ENCODE measurements at regions not wholly inside any gene's neighbourhood (a gene's known extent, or its start where the extent isn't known, plus 50 kb on each side); places are given as distances from the start of the nearest gene placed in this dataset.

DNA sequence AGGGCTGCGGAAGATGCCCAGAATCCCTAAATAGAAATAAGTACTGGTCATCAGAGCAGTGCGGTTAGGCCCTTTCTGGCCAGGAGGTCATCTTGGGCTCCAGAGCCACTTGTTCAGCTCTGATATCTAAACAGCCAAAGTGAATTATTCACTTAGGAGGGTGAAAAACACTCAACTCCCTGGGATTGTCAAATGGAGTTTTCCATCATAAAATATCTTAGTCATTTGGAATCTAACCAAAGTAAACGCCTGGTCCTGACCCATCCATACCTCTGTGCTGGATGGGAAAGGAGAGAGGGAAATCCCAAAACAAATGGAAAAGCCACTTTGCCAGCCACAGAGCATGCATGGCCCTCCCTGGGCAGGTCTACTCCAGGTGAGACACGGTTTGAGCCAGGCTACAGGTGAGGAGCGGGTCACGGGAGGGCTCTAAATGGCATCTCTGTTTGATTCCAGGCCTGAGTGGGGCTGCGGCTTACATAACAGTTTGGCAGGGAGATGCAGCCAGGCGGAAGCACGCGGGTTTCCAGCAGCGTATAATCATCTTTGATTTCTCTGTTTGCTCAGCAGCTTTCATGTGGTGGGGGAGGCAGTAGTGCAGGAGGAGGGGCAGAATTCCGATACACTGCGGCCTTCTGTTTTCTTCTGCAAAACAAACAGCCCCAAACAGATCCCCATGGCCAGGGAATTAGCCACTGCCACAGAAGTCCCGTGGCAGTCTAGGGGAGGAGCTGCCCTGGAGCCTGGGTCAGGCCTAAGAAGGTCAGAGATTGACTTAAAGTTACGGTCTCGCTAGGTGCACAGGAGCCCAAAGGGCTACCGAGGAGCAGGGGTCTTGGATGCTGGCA lies 59.1 kb upstream of the ZNF648 start (continued):
- no peak for TF ChIP-seq ZNF280D (tag by site-specific recombination; IDR thresholded peaks at IDR 0.05)
- peak; percentile 55; the same call in 1 of the 2 replicates for TF ChIP-seq ZXDB (tag by site-specific recombination; IDR thresholded peaks at IDR 0.05)
- peak; percentile 98 for TF ChIP-seq OSR2 (tag by site-specific recombination; IDR thresholded peaks at IDR 0.05)
- TF ChIP-seq, protein P1, sequence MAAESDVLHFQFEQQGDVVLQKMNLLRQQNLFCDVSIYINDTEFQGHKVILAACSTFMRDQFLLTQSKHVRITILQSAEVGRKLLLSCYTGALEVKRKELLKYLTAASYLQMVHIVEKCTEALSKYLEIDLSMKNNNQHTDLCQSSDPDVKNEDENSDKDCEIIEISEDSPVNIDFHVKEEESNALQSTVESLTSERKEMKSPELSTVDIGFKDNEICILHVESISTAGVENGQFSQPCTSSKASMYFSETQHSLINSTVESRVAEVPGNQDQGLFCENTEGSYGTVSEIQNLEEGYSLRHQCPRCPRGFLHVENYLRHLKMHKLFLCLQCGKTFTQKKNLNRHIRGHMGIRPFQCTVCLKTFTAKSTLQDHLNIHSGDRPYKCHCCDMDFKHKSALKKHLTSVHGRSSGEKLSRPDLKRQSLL (tag by site-specific recombination; IDR thresholded peaks at IDR 0.05) = no peak
- TF ChIP-seq ZNF843 (tag by site-specific recombination; IDR thresholded peaks at IDR 0.05) = peak; percentile 86
- TF ChIP-seq YY1 (tag by site-specific recombination; IDR thresholded peaks at IDR 0.05) = no peak
- TF ChIP-seq ZNF639 (tag by site-specific recombination; IDR thresholded peaks at IDR 0.05) = no peak
- TF ChIP-seq MEIS1 (CRISPR knock-in tag; IDR thresholded peaks at IDR 0.05; ENCODE audit: borderline replicate concordance) = no peak
- TF ChIP-seq SETDB1 (IDR thresholded peaks at IDR 0.05; ENCODE audit: insufficient read length, low read length) = no peak
- TF ChIP-seq, protein P2, sequence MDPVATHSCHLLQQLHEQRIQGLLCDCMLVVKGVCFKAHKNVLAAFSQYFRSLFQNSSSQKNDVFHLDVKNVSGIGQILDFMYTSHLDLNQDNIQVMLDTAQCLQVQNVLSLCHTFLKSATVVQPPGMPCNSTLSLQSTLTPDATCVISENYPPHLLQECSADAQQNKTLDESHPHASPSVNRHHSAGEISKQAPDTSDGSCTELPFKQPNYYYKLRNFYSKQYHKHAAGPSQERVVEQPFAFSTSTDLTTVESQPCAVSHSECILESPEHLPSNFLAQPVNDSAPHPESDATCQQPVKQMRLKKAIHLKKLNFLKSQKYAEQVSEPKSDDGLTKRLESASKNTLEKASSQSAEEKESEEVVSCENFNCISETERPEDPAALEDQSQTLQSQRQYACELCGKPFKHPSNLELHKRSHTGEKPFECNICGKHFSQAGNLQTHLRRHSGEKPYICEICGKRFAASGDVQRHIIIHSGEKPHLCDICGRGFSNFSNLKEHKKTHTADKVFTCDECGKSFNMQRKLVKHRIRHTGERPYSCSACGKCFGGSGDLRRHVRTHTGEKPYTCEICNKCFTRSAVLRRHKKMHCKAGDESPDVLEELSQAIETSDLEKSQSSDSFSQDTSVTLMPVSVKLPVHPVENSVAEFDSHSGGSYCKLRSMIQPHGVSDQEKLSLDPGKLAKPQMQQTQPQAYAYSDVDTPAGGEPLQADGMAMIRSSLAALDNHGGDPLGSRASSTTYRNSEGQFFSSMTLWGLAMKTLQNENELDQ (tag by site-specific recombination; IDR thresholded peaks at IDR 0.05; ENCODE audit: low read depth) = no peak
- no peak for TF ChIP-seq ZNF449 (tag by site-specific recombination; IDR thresholded peaks at IDR 0.05)
- no peak for TF ChIP-seq ZNF335 (tag by site-specific recombination; conservative IDR thresholded peaks at IDR 0.05)
- TF ChIP-seq ZNF473 (tag by site-specific recombination; IDR thresholded peaks at IDR 0.05) = no peak
- no peak for TF ChIP-seq ZNF548 (tag by site-specific recombination; IDR thresholded peaks at IDR 0.05)
- TF ChIP-seq SCRT2 (tag by site-specific recombination; IDR thresholded peaks at IDR 0.05) = peak; percentile 77
- no peak for TF ChIP-seq IKZF3 (tag by site-specific recombination; IDR thresholded peaks at IDR 0.05)
- TF ChIP-seq ZNF169 (tag by site-specific recombination; IDR thresholded peaks at IDR 0.05) = no peak
- peak; percentile 66 for TF ChIP-seq ZBTB21 (tag by site-specific recombination; IDR thresholded peaks at IDR 0.05)
- TF ChIP-seq HOXA7 (CRISPR knock-in tag; IDR thresholded peaks at IDR 0.05; ENCODE audit: borderline replicate concordance) = no peak
- TF ChIP-seq, protein P3, sequence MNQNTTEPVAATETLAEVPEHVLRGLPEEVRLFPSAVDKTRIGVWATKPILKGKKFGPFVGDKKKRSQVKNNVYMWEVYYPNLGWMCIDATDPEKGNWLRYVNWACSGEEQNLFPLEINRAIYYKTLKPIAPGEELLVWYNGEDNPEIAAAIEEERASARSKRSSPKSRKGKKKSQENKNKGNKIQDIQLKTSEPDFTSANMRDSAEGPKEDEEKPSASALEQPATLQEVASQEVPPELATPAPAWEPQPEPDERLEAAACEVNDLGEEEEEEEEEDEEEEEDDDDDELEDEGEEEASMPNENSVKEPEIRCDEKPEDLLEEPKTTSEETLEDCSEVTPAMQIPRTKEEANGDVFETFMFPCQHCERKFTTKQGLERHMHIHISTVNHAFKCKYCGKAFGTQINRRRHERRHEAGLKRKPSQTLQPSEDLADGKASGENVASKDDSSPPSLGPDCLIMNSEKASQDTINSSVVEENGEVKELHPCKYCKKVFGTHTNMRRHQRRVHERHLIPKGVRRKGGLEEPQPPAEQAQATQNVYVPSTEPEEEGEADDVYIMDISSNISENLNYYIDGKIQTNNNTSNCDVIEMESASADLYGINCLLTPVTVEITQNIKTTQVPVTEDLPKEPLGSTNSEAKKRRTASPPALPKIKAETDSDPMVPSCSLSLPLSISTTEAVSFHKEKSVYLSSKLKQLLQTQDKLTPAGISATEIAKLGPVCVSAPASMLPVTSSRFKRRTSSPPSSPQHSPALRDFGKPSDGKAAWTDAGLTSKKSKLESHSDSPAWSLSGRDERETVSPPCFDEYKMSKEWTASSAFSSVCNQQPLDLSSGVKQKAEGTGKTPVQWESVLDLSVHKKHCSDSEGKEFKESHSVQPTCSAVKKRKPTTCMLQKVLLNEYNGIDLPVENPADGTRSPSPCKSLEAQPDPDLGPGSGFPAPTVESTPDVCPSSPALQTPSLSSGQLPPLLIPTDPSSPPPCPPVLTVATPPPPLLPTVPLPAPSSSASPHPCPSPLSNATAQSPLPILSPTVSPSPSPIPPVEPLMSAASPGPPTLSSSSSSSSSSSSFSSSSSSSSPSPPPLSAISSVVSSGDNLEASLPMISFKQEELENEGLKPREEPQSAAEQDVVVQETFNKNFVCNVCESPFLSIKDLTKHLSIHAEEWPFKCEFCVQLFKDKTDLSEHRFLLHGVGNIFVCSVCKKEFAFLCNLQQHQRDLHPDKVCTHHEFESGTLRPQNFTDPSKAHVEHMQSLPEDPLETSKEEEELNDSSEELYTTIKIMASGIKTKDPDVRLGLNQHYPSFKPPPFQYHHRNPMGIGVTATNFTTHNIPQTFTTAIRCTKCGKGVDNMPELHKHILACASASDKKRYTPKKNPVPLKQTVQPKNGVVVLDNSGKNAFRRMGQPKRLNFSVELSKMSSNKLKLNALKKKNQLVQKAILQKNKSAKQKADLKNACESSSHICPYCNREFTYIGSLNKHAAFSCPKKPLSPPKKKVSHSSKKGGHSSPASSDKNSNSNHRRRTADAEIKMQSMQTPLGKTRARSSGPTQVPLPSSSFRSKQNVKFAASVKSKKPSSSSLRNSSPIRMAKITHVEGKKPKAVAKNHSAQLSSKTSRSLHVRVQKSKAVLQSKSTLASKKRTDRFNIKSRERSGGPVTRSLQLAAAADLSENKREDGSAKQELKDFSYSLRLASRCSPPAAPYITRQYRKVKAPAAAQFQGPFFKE (tag by site-specific recombination; IDR thresholded peaks at IDR 0.05; ENCODE audit: borderline replicate concordance) = no peak

Measured in HEK293 (cell line).